ENCODE measurements at regions not wholly inside any gene's neighbourhood (a gene's known extent, or its start where the extent isn't known, plus 50 kb on each side); places are given as distances from the start of the nearest gene placed in this dataset.

GRCh38 chrX:144896323-144896722, 351.0 kb upstream of the SPANXN1 start:
- intact Hi-C loops (cut with micrococcal nuclease; ENCODE audit: unreplicated experiment), result no loop called here
- H3K4me2 ChIP-seq (ENCODE audit: low read depth, low read length), result no peak overlapping the region
- POLR2A ChIA-PET, result no interaction called here
- H3K9ac ChIP-seq (ENCODE audit: insufficient read depth, low read depth, low read length), result no peak overlapping the region
- TF ChIP-seq ZFP91 (CRISPR knock-in tag; IDR thresholded peaks at IDR 0.05; ENCODE audit: borderline replicate concordance) (no peak), MEIS2 (CRISPR knock-in tag; IDR thresholded peaks at IDR 0.05) (no peak), SKIL (CRISPR knock-in tag; IDR thresholded peaks at IDR 0.05; ENCODE audit: borderline replicate concordance) (no peak), ZNF720 (CRISPR knock-in tag; IDR thresholded peaks at IDR 0.05) (no peak), ZNF75D (CRISPR knock-in tag; IDR thresholded peaks at IDR 0.05; ENCODE audit: borderline replicate concordance) (no peak), ZNF121 (CRISPR knock-in tag; IDR thresholded peaks at IDR 0.05) (no peak), HMGXB4 (CRISPR knock-in tag; IDR thresholded peaks at IDR 0.05; ENCODE audit: borderline replicate concordance in 1 of 2, low read depth in 1 of 2) (no peak)
- CTCF ChIA-PET (ENCODE audit: low intra/inter-chr PET ratio, low total read pairs), result no interaction called here
- no peaks in the 10 kb centered on the region for H3K36me3 ChIP-seq (replicated peaks in 1 of 2; ENCODE audit: control insufficient read depth in 1 of 2, insufficient read depth in 2 of 2, low read length in 2 of 2)
- H3K4me1 ChIP-seq (ENCODE audit: insufficient read depth, low read length), result no peaks in the 10 kb centered on the region
- H4K20me1 ChIP-seq (ENCODE audit: insufficient read depth, low read length), result no peaks in the 10 kb centered on the region
- ATAC-seq, result no peak
- in situ Hi-C loops (cut with HindIII; ENCODE audit: extremely low pct_ligation_motif_present, low pct_unique_long_range_greater_than_20kb), result no loop called here
- no peak overlapping the region for H2AFZ ChIP-seq (ENCODE audit: low read length)
- no peaks in the 10 kb centered on the region for H3K27me3 ChIP-seq (ENCODE audit: control insufficient read depth in 1 of 2, insufficient read depth in 2 of 2, low read length in 2 of 2)
- no peak overlapping the region for H3K4me3 ChIP-seq (replicated peaks in 1 of 3; ENCODE audit: insufficient read depth in 1 of 3, low read depth in 2 of 3, low read length in 3 of 3)
- no peaks in the 10 kb centered on the region for H3K79me2 ChIP-seq (ENCODE audit: insufficient read depth, low read length)
- H3K9me3 ChIP-seq (ENCODE audit: low read length), result peaks cover 48% of the 10 kb centered on the region
- BruUV-seq (replicated peaks), result no TSS peak
- no peak for FAIRE-seq
- H3K27ac ChIP-seq (ENCODE audit: extremely low read length, insufficient read depth, low read length), result no peak overlapping the region
- no peak for DNase-seq (ENCODE audit: low spot score)

Measured in HepG2 (cell line).